Stimulated activated naive CD8-positive, alpha-beta T cell treated with anti-CD3 and anti-CD28 coated beads, Interleukin-15, Interleukin-2, amounts not matched to agents 100 U/mL and 50 U/mL, for 24 hours (primary cell): ENCODE measurements at regions not wholly inside any gene's neighbourhood (a gene's known extent, or its start where the extent isn't known, plus 50 kb on each side); places are given as distances from the start of the nearest gene placed in this dataset.
"Not testable (repeated sequence)": the region's sequence is repeated elsewhere in the genome, so short reads cannot be mapped to it uniquely, and the experiment has no call there.

Experiments
- ATAC-seq: fragments of 150-1000 bp; cut with Tn5 transposase; one replicate; pipeline ENCODE4 v1.10.0; 2021
- DNase-seq: peaks from one replicate; pipeline ENCODE4 v3.0.0; 2021

DNA sequence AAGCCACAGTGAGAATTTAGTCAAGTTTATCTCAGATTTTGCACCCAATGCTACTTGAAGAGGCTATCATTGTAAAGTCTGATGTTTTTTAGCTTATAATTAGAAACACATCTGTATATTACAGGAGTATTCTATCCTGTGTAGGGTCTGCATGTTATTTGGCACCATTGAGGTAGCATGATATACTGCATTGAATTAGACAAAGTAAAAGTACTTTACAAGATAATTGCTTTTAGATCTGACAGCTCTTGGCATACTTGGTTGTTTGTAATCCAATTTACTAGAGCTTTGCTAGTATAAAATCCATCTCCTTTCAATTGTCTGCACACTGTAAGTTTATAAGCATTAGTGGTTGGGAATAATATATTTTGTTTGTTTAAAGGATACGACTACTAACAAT is 714.3 kb downstream of the ANKRD7 start:
- DNase-seq (no peak), ATAC-seq (no peak)

DNA sequence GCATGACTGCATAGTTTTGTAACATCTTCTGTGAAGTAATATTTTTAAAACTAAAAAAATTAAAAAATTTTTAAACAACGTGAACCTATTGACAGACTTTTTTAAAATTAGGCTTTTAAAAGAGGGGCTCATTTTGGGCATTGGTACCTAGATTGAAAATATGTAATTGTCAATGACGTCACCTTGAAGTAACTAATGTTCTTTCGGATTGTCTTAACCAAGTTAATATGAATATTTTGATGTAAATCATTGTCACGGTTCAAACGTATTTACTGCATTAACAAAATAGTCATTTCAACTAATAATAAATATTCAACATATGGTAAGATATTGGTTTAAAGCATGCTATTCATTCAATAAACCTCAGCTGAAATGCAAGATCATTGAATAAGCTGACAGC is 719.8 kb downstream of the ANKRD7 start:
- DNase-seq, result no peak
- no peak for ATAC-seq

DNA sequence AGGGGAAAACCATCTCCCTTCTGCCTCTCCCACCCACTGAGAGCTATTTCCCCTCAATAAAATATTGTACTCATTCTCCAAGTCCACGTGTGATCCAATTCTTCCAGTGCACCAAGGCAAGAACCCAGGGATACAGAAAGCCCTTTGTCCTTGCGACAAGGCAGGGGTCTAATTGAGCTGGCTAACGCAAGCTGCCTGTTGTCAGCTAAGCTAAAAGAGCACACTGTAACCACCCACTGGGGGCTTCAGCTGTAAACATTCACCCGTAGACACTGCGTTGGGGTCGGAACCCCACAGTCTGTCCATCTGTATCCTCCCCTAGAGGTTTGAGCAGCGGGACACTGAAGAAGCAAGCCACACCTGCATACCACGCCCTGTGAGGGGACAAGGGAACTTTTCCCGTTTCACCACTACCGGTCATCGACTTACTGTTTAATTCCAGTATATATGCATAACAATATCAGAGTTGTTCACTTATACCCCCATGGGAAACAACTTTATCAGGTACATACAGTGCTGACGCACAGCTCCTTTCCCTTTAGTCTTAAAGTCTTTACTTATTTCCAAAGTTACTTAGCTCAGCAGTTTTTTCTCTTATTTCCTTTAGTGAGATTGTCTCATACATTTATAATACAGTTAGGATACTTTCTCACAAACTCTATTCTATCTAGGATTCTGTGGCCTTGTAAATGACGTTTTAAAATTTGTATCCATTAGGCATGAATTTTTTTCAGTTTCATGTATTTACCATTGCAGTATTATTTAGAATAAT is 721.6 kb downstream of the ANKRD7 start:
- DNase-seq (no peak), ATAC-seq (no peak)

DNA sequence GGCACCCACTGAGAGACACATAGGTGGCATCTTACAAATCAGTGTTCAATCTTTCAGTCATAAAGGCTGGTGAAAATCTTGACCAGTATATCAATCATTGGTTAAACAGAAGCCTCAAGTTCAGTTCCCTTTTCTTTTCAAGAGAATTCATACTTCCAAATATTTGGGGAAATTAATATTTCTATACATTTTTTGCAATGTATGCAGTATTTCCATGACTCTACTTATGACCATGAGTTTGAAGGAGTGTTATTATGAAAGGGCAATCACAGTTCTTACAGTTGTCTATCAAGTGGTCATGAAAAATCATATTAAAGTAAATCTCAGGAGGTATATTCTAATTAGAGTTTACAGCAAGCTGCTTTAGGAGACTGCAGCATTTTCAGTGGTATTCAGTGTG is 724.0 kb downstream of the ANKRD7 start:
- DNase-seq (no peak), ATAC-seq (no peak)

DNA sequence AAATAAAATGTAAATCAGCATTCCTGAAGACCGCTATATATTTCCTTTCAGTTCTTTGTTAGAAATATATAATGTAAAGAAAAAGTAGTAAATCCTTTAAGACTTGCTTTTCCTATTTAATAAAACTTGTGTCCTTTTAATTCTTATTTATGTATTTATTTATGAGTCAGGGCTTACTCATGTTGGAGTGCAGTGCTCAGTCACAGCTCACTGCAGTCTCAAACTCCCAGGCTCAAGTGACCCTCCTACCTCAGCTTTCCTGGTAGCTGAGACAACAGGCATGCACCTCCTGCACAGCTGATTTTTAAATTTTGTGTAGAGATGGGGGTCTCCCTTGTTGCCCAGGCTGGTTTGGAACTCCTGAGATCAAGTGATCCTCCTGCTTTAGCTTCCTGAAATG is 724.5 kb downstream of the ANKRD7 start:
- DNase-seq (no peak), ATAC-seq (no peak)

DNA sequence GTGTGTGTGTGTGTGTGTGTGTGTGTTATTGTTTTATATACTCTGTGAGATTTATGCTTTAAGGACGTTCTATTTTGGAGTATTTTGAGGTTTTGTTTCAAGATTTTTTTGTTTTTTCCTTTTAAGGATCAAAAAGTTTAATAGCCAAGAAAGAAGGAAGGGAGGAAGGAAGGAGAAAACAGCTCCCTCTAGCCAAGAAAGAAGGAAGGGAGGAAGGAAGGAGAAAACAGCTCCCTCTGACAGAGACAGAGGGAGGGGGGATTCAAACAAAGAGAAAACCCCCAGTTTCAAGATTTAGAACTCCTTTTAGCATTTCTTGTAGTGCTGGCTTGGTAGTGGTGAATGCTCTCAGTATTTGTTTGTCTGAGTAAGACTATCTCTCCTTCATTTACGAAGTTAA is 731.8 kb downstream of the ANKRD7 start:
- not testable (repeated sequence) for DNase-seq, ATAC-seq

DNA sequence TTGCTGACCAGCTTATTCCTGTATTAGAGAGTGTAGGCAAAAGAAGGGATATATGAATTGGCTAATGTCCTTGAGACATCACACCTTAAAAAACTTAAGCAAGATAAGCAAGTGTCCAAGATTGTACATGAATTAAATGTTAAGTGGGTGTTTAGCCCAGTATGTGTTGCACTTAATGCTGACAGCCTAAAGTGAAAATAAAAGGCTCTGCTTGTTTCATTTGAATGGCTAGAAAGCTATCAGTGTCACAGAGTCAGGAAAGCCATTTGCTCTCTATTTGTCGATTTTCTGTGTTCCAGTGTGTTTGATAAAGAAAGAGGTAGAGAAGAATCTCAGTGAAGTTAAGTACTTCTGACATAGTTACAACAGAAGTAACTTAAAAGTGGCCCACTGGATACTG is 744.9 kb downstream of the ANKRD7 start:
- no peak for ATAC-seq
- DNase-seq, result no peak

DNA sequence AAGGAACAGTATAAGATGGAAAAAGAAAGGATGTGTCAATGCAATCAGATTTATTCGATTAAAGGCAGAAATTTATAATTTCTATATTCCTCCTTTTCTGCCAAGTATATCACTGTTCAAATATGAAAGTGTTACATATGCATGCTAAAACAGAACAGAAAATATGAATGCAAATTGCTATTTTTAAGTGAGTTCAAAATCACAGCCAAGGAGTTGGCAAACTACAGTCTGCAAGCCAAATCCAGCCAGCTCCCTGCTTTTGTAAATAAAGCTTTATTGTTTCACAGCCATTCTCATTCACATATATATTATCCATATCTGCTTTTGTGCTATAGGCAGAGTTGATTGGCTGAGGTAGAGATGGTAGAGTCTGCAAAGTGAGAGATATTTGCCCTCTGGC is 747.2 kb downstream of the ANKRD7 start:
- DNase-seq, result no peak
- ATAC-seq, result no peak

DNA sequence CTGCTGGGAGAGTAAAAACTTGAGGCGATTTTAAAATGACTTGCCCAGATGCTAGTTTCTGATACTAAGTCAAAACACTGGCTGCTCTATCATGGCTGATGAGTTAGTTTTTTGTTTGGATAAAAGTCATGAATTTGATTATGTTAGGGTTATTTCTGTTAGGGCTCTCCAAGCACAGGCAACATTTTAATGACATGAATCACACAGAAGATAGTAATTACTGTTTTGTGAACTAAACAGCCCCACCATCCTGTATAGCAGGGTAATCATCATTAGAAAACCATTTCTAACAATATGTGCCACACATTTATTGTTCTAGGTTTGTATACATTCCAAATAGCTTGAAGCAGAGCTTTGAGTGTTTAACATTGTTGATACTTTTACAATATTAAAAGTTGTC is 750.3 kb downstream of the ANKRD7 start:
- no peak for ATAC-seq
- no peak for DNase-seq

DNA sequence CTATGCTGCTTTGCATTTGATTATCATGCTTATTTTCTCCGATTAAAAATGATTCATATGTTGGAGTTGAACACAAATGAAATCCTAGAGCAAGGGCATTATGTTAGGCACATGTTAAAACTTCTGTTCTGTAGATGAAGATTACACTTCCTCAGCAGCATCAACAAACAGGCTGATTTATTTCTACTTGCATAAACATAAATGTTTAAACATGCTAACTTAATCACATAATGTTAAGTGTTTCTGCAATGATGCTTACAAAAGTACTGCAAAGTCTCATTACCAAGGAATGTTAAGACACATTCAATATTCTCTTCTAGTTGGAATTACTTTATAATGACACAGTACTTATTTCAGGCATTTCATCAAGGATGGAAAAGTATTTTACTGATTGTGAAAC is 770.8 kb downstream of the ANKRD7 start:
- DNase-seq (no peak), ATAC-seq (no peak)

DNA sequence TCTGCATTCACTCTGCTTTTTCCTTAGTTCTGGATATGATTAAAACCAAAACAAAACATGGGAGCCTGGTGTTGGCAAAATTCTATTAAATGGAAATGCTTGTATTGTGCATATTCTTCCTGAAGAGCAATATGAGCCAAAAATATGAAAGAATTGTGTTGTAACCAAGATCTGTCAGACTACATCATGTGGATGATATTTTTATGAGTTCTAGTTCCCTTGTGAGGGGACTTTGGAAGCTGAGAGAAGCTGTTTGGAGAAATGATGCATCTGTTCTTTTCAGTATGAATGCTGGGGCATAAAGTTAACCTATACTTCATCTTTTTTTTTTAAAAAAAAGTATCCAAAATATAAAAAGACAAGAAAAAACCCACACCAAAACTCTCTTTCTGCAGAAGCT is 782.7 kb downstream of the ANKRD7 start:
- DNase-seq (no peak), ATAC-seq (no peak)

DNA sequence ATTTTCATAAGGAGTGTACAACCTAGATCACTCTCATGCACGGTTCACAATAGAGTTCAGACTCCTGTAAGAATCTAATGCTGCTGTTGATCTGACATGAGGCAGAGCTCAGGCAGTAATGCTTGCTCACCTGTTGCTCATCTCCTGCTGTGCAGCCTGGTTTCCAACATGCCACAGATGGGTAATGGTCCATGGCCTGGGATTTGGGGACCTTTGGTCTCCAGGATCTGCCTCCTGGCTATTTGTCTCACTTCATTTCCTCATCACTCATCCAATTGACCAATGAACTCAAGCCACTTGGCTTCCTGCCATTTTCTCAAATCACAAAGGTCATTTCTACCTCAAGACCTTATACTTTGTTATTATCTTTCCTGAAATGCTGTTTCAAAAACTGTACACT is 786.1 kb downstream of the ANKRD7 start:
- ATAC-seq, result no peak
- no peak for DNase-seq

DNA sequence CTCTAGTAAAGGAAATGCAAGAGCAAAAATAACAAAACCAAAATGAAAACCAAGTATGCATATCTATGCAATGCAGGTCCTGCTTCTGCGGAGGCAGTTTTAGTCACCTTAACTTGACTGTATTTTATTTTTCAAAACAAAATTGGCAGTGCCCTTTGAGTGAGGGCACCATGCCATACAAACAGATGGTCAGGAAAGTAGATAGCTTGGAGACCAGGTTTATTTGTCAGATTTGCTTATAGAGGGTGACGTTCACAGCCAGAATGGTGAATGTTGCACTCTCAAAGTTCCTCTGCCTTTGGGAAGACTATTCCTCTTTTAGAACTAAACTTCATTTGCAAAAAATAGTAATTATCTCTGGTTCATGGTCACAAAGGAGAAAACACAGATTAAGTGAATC is 801.9 kb downstream of the ANKRD7 start:
- ATAC-seq, result no peak
- DNase-seq, result no peak

DNA sequence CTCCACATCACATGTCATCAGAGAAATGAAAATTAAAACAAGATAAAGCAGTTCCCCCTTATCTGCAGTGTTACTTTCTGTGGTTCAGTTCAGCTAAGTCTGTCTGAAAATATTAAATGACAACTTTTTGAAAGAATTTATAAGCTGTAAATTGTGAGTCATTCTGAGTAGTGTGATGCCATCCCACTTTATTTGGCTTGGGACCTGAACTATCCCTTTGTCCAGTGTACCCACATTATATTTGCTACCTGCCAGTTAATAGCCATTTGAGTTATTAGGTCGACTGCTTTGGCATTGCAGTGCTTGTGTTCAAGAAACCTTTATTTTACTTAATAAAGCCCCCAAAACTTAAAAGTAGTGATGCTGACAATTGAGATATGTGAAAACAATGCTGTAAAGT is 804.2 kb downstream of the ANKRD7 start:
- DNase-seq (no peak), ATAC-seq (no peak)

DNA sequence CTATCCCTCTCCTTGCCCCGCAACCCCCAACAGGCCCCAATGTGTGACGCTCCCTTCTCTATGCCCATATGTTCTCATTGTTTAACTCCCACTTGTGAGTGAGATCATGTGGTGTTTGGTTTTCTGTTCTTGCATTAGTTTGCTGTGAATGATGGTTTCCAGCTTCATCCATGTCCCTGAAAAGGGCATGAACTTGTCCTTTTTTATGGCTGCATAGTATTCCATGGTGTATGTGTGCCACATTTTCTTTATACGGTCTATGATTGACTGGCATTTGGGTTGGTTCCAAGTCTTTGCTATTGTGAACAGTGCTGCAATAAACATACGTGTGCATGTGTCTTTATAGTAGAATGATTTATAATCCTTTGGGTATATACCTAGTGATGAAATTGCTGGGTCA is 807.6 kb downstream of the ANKRD7 start:
- ATAC-seq, result not testable (repeated sequence)

DNA sequence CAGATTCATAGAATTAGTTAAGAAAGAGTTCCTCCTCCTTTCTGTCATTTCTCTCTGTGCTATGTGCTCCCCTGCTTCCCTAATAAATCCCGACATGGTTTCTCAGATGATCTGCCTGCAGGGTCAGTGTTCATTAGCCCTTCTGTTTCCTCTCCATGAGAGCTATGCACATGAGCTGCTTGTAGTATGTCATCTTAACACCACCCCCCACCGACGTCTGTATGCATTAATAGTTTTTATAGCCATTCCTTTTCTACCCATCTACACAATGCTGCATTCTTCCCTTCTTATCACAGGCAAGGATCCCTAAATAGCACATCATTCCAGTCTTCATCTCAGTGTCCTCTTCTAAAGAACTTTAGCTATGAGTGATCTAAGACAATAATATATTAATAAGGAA is 809.1 kb downstream of the ANKRD7 start:
- DNase-seq (no peak), ATAC-seq (no peak)

More for the DNA sequence above, 807.6 kb downstream of the ANKRD7 start:
- not testable (repeated sequence) for DNase-seq

DNA sequence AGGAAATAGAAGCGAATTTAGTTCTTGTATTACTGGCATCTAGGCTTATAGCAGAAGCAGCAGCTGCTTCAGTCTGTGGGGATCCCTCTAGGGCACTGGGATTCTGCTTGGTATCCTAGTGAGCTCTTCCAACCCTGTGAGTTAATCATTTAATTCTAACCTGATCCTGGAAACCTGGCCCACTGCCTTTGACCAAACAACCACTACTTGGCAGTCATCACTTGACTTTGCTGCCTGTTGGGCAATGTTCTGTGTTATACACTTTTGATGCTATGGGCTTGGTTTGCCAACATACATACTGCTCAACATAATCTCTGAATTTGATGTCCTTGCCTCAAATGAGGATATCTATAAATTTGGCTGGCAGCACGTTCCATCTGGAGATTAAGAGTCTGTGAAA is 813.4 kb downstream of the ANKRD7 start:
- DNase-seq (no peak), ATAC-seq (no peak)

DNA sequence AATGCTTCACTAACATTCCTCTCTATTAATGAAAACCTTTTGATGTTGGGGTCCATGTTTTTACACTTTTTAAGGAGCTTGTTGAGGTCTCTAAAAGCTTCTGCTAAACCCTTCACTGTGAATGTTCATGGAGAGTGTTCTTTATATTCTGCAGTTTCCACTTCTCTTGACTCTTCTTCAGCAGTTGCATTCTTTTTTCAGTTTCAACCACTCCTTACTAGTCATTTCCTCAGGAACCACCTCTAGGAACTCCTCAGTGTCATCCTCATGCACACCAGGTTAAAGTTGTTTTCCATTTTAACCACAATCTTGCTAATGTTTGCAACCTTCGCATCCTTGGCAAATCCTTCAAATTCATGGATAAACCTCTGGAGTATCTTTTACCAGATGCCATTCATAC is 821.6 kb downstream of the ANKRD7 start:
- DNase-seq (no peak), ATAC-seq (no peak)

DNA sequence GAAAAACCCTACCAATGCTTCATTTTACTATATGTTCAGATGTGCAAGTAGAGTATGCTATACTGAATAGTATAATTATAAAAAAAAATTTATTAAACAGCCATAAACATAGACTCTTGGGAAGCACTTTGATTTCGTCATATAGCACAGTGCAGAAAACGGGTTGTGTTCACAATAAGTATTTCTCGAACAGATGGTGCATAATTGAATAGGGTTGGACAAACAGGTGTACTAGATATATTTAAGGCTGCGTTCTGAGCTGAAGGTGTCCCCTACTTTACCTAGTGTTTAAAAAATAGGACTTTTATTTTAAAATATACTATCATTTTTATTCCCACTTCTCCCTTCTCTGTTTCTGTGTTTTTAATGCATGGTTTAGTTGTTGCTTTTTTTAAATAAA is 841.5 kb downstream of the ANKRD7 start:
- ATAC-seq (no peak), DNase-seq (no peak)

DNA sequence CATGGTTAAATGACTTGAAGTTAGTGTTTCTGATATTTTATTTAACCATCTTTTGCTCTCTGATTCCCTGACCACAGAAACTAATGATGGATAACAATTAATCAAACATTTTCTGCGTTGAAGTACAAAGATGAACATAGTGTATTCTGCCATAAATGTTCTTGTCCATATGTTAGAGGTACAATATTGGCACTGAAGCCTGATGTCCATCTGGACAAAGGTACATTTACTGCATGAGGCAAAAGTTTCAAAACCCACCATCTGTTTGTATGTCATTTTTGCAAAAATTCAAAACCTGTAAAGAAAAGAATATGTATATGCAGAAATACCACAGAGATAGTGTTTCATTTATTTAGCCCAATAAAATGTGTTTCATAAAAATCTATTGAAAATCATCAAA is 861.5 kb downstream of the ANKRD7 start:
- DNase-seq (no peak), ATAC-seq (no peak)

DNA sequence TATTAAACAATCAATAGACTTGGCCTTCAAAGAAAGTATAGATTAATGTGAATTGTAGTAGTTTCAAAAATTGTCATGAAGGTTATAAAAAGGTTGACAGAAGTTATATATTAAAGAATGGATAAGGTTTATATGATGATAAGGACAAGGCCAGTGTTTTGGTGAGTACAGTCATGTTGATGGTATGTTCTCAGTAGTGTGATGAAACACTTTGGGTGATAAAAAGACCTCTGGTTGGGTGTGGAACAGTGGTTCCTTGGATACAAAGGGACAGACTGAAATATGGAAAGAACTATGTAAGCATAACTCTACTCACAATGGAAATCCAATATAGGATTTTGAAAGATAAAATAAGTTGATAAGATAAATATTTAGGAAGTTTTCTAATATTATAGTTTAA is 866.3 kb downstream of the ANKRD7 start:
- no peak for DNase-seq
- no peak for ATAC-seq

DNA sequence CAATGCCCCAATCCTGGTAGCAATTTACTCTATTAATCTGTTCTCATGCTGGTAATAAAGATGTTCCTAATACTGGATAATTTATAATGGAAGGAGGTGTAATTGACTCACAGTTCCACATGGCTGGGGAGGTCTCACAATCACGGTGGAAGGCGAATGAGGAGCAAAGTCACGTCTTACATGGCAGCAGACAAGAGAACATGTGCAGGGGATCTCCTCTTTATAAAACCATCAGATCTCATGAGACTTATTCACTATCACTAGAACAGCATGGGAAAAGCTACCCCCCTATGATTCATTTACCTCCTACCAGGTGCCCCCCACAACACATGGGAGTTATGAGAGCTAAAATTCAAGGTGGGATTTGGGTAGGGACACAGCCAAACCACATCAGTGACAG is 872.2 kb downstream of the ANKRD7 start:
- DNase-seq (no peak), ATAC-seq (no peak)

DNA sequence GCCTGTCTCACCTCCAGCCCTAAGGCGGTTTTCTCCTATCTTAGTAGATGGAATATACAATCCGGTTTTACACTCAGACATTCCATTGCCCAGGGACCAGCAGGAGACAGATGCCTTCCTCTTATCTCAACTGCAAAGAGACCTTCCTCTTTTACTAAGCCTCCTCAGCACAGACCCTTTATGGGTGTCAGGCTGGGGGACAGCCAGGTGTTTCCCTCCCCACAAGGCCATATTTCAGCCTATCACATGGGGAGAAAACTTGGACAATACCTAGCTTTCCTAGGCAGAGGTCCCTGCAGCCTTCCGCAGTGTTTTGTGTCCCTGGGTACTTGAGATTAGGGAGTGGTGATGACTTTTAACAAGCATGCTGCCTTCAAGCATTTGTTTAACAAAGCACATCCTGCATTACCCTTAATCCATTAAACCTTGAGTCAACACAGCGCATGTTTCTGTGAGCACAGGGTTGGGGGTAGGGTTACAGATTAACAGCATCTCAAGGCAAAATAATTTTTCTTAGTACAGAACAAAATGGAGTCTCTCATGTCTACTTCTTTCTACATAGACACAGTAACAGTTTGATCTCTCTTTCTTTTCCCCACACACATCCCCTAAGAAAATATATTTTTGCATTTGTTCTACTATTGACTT is 876.2 kb downstream of the ANKRD7 start:
- DNase-seq, ATAC-seq: not testable (repeated sequence)

DNA sequence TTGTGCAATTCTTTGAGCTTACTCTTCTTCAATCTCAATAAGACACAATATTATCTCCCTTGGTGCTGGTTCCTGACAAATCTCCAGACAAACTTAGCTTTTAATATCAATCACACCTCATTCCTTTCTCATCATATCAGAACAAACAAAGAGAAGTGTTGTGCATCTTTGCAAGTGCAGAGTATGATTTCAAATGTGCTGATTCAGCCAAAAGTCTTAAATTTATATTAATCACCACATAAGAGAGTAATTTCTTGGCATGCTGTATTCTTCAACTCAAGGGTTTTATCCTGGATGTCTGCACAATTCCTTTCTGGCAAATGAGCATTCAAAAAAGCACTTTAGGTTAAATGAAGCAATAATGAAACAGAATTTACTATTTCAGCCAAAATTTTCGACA is 877.8 kb downstream of the ANKRD7 start:
- no peak for ATAC-seq

More for the DNA sequence above, 877.8 kb downstream of the ANKRD7 start:
- DNase-seq, result no peak
